HG02885 (cell line): ENCODE measurements at regions not wholly inside any gene's neighbourhood (a gene's known extent, or its start where the extent isn't known, plus 50 kb on each side); places are given as distances from the start of the nearest gene placed in this dataset.
"Not testable (repeated sequence)": the region's sequence is repeated elsewhere in the genome, so short reads cannot be mapped to it uniquely, and the experiment has no call there.

Source experiments
- ATAC-seq: cut with Tn5 transposase; IDR thresholded peaks from one replicate; pipeline ENCODE4 v1.9.1; 2021; ENCODE audit warnings: mild to moderate bottlenecking; ENCODE audit not compliant: unreplicated experiment, poor library complexity

DNA sequence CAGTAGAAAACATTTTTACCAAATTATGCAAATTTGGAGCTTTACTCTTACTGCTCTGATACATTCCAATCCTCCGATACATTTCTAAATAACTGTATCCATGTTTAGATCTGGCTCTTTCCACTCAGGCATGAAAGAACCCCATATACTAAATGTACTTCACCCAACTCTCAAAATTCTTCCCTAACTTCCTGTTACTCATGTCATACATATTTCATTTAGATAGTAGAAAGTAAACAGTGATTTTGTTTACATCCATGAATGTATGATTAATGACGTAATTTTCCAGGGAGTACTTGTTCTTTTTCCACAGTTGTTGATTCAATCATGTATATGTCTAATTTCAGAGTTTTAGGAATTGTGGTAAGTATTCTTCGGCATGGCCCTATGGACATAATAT lies 1426.5 kb upstream of the C9orf72 start:
- ATAC-seq: no peak

DNA sequence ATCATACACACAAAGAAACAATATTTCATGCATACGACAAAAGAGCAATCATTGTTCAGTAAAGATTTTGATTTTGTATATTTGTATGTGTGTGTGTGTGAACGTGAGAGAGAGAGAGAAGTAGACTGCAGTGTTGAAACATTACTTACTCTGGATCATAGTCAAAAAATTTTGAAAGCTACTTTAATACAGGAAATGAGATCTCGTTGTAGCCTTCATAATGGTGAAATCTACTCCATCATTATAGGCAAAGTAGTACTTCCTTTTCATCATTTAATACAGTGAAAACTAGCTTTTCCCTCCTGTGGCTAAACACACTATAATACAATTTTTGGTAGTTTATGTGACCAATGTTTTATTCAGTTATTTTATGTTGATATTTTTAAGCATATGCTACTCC lies 1427.7 kb upstream of the C9orf72 start:
- no peak for ATAC-seq

DNA sequence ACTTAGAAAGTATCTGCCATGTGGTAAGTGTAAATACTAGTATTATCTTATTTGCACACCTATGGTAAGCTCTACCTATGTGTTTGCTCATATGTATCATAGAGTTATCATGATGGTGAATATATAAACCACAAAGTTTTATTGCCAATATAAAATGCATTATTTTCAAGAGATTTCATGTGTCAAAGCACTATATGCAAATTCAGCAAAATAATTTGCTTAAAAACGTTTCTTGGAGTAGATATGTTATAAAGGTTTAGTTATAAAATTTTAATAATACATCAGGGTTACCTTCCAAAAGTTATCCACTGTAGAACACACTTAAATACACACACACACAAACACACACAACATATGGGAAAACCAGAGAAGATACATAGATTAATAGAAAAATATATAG lies 1431.7 kb upstream of the C9orf72 start:
- no peak for ATAC-seq

DNA sequence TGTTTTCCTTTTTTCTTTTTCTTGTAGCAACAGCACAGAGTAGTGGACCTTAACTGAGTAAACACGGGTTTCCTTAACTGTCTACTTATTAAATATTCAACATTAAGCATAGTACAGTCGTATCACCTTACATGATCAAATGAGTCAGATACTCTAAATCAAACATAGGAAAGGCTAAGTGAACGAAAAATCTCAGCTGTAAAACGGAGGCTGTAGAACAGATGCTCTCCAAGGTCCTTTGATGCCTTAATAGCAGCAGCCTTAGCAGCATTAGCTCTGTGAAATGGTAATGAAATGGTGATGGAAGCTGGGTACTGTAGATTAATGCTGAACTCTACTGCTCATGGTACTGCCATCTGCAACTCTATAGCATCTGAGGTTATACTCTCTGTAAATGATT lies 1433.3 kb upstream of the C9orf72 start:
- no peak for ATAC-seq

DNA sequence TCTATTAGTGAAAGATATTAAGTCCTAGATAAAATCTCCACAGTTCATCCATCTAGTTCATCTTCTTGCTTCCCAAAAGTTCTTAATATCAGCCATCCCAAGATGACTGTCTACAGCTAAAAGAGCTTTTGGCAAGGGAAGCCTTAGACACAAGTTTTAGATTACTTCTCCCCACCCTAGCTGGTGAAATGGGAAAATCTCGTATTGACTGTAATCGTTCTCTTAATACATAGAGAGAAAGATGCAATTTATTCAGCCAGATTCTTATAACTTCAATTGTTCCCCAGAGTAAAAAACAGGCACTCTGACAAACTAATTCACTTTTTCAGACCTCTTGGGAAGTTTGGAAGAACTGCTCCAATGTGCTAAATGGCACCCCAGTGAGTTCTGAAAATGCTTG lies 1439.6 kb upstream of the C9orf72 start:
- no peak for ATAC-seq

DNA sequence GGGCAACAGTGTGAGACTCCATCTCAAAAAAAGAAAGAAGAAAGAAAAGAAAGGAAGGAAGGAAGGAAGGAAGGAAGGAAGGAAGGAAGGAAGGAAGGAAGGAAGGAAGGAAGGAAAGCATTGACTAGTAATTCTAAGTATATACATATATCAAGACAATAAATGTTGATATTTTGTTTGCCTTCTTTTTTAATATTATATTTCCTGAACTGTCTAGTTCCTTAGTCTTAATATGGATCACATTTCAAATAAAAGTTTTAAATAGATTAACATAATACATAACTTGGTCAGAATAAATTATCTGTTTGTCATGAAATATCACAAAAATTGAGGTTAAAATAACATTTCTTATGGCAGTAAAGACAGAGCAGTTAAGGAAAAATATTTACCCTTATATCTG lies 1448.4 kb upstream of the C9orf72 start:
- ATAC-seq: no peak

DNA sequence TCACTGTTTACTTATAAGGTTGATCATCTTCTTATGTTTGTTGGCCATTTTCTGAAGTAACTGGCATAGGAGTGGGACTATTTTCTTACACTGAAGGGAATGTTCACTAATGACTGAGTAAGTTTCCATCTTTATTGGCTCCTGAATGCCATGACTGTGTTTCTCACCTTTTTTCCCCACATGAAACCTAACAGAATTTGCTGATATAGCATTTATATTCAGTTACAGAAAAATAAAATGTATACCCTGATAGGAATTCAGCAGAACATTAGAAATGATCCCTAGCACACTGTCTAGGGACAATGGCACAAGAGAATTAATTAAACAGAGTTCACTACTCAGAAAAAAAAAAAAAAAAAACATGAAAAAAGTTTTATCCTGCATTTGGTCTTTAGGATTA lies 1465.1 kb upstream of the C9orf72 start:
- ATAC-seq: no peak

DNA sequence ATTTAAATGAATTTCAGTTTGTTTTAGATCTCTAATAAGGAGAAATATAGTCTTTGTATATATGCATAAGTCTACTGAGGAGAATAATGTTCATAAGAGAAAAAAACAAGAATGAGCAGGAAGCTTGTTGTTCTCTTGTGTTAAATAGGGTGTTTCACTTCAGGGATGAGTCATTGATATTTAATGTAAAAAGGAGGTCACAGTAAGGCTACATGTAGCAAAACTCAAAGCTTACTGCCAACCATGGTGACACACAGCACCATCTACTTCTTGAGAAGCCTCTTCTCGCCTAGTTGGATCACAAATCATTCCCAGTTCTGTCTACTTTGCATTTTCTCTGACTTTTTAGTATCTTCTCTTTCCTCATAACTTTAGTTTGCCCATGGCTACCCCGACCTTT lies 1466.0 kb upstream of the C9orf72 start:
- no peak for ATAC-seq

DNA sequence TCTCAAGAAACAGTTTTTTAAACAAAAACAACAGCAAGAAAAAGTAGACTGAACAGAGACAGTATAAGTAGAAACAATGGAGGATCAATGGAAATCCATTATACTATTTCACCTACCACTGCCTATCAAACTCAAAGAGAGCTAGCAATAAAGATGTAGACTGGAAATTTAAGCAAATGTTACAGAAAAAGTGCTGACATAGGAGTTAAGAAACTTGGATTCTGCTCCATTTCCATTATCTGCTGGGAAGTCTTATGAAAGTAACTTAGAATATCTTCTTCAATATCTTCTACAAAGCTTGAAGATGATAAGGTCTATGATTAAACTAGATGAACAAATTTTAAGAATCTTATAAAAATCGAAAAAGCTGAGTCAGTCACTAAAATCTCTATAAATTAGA lies 1469.8 kb upstream of the C9orf72 start:
- no peak for ATAC-seq

DNA sequence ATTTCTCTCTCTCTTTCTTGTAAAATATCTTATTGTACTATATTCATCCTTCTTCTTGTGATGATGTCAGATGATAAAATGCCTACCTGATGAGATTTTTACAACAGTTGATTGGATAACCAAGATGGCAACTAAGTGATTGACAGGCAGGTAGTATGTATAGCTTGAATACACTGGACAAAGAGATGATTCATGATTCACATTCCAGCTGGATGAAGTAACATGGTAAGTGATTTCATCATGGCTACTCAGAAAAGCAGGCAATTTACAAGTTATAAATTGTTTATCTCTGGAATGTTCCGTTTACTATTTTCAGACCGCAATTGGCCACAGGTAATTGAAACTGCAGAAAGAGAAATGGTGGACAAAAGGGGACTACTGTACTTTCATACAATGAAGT lies 1471.7 kb upstream of the C9orf72 start:
- ATAC-seq: no peak

DNA sequence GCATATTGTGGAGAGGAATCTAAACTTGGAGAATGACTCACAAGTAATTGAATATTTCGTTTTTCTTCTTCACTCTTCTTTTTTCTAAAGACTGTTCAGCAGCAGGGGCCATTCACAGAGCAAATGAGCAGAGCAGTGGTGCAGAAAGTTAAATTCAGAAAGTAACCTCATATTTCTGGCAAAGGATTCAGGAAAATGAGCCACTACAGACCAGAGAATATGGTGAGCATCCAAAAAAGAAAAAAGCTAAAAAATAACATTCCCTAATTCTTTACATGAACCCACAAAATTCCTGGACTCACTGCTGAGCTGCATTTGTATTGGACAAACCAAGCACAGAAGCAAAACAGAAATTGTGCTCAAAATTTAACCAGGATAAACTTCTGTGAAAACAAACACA lies 1486.8 kb upstream of the C9orf72 start:
- ATAC-seq: no peak

DNA sequence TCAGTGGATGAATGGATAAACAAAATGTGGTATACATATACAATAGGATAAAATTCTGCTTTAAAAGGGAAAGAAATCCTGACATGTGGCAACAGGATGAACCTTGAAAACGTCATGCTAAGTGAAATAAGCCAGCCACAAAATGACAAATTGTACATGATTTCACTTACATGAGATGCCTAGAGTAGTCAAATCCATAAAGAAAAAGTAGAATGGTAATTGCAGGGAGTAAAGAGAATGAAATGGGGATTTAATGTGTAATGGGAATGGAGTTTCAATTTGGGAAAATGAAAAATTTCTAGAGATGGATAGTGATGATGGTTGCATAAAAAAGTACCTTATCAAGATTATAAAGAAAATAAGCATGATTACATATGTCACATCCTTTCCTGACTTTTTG lies 1489.2 kb upstream of the C9orf72 start:
- ATAC-seq: no peak

DNA sequence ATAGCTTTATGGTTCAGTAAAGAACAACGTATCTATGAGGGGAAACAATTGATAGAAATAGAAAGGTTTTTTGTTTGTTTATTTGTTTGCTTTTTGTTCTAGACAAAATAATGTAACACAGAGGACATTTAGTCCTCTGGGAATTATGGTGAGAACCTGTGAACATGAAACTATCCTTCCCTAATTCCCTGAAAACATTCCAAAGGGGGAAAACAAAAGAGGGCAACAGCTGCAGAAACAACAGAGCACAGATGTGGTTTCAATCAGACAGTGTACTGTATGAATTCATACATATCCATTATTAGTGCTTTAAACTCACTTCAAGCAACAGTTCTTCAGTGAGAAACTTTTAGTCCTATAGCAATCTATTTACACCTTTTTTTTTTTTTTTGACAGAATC lies 1489.8 kb upstream of the C9orf72 start:
- no peak for ATAC-seq

DNA sequence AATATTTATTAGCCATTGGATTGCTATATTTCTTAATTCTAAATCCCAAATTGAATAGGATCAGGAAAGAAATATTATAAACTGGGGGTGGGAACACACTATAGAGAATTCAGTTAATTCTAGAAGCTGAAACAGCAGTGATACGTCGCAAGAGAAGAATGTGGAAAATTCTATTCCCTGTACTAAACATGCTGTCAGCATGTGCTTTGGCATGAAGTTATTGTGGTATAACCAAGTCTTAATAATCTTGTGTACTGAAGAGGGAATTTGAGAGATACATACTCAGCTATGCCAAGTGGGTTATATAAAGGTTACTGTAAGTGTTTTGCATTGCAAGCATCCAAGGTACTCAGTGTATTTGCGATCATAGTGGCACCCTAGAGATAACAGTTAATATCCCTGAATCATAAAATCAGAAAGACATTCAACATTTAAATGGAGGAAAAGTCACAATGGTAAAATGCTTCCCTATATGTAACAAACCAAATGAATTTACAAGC lies 1492.9 kb upstream of the C9orf72 start:
- no peak for ATAC-seq

DNA sequence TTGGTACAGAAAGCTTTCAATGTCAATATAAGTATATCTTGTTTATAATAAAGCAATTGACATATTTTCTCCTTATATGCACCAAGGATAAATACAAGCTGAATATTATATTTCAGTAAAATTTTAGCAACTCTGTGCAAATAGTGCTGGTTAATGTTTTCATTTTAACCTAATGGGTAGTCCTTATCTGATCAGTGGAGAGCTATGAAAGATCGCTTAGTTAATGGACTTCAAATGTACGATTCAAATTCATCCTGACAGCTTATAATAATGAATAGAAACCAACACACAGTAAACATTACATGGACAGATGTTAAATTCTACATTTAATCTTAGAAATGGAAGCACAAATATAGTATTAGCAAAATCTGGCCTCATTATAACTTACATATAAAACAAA lies 1495.2 kb upstream of the C9orf72 start:
- ATAC-seq: no peak

DNA sequence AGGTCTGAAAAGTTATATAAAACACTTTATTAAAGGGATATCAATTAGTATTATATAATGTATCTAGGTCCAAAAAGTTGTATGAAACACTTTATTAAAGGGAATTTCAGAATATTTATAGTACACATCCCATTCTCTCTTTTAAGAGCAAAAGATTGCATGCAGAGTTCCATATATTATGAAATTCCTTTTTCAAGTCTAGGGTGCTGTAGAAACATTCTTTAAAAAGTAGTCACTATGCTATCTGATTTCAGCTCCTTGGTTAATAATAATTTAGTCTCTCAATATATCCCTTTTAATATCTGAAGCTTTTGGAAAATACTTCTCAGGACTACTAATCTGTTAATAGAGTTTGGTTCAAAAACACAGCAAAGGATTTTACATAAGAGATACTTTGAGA lies 1496.1 kb upstream of the C9orf72 start:
- no peak for ATAC-seq

DNA sequence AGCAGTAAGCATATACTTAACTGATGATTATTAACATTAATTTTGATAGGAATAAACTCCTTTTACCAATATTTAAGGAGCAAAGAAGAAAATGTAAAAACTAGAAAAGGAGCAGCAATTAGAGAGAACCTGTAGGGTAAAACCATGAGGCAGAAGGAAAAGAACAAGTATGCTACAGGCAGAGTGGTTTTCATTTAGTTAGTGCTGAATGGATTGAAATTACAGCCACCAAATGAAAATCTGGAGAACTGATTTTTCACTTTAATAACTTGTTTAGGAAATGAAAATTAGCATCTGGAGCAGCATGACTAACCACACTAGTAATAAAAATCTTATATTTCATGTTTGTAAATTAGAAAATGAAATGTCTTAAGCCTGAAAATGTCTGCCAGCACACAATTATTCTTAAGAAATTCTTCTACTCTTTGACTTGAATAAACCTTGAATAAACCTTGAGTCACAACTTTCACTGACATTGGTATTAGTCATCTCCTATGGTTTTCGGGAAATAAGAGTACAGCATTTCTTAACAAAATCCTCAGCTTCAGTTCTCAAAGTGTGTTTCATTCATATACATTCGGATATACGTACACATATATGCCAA lies 1504.9 kb upstream of the C9orf72 start:
- no peak for ATAC-seq

DNA sequence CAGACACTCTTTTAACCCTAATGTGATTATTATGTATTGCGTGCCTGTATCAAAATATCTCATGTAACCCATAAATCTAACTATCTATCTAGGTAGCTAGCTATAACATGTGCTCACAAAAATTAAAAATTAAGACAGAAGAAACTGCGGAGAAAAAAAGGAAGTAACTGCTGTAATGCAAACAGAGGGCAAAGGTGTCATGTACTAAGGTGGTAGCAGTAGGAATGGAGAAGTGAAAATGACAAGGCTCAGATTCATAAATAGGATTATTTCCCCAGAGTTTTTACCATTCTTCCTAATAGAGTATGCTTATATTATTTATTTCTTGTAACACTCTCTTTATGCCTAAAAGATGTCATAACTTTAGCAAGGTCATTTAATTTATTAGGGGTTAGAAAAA lies 1527.5 kb upstream of the C9orf72 start:
- no peak for ATAC-seq

DNA sequence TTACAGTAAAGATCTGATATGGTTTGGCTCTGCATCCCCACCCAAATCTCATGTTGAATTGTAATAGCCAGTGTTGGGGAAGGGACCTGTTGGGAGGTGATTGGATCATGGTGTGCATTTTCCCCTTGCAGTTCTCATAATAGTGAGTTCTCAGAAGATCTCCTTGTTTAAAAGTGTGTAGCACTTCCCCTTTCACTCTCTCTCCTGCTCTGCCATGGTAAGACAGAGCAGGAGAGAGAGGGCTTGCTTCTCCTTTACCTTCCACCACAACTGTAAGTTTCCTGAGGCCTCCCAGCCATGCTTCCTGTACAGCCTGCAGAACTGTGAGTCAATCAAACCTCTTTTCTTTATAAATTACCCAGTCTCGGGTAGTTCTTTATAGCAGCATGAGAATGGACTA lies 1530.9 kb upstream of the C9orf72 start:
- not testable (repeated sequence) for ATAC-seq

DNA sequence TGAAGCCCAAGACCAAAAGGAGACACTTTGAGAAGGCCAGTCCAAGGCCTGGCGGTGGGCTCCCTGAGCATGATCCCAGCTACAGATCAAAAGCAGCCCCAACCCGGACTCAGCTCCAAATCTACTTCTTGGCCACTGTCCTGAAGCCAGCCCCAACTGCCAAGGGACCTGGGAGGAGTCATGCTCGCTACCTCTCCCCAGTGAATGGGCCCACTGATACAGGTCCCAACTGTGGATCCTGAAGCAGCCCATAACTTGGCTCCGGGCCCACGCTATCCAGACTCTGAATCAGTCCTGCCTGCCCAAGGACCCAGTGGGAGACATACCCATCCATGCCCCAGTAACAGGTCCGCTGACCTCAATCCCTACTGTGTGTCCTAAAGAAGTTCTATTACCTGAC lies 1545.3 kb upstream of the C9orf72 start:
- ATAC-seq: no peak

DNA sequence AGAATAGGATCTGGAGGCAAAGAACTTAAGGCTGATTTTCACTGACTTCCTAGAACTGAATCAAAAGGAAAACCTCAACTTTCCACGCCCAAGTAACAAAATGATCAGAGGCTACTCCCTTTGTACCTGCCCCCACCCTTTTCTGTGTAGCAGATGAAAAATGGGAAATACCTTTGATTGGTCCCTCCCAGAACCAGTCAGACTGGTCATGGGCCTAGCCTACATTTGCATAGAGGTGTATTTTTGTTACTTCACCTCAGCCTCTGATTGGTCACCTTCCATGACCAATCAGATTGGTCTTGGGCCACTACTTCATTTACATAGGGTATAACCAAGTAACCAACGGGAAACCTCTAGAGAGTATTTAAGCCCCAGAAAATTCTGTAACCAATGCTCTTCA lies 1553.5 kb upstream of the C9orf72 start:
- no peak for ATAC-seq

DNA sequence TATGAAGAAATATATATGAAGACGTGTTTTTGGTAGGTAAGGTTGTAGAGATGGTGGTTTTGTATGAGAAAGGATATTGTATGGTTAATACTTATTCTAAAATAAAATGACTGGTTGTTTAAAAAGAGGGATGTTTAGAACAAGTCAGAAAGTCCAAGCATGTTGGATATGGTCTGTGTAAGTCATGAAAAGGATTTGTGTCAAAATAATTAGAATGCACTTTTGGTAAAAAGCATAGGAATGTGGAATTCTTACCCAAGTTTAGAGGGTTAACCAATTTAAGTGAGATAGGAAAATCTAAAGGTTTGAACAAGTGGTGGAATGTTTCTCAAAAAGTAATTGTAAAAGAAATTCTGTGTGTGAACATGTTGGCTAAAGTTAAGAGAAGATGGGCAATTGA lies 1556.5 kb upstream of the C9orf72 start:
- ATAC-seq: no peak

DNA sequence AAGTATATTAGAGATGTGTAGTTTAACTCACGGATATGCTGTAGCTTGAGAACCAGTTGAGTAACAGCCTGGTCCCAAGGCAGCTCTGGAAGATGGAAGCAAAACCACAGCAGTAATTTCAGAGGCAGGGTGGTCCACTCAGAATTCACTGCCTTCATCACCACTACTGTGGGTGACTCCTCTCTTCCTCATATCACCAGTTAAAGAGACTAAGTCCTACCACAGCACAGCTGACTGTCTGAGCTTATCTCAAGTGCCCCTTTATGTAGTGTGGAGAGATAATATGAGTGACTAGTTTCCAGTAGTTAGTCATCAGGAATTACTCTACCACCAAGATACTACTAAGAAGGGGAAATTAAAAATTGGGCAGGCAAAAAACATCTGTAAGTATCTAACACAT lies 1571.2 kb upstream of the C9orf72 start:
- ATAC-seq: no peak
